ENCODE measurements at regions not wholly inside any gene's neighbourhood (a gene's known extent, or its start where the extent isn't known, plus 50 kb on each side); places are given as distances from the start of the nearest gene placed in this dataset.

DNA sequence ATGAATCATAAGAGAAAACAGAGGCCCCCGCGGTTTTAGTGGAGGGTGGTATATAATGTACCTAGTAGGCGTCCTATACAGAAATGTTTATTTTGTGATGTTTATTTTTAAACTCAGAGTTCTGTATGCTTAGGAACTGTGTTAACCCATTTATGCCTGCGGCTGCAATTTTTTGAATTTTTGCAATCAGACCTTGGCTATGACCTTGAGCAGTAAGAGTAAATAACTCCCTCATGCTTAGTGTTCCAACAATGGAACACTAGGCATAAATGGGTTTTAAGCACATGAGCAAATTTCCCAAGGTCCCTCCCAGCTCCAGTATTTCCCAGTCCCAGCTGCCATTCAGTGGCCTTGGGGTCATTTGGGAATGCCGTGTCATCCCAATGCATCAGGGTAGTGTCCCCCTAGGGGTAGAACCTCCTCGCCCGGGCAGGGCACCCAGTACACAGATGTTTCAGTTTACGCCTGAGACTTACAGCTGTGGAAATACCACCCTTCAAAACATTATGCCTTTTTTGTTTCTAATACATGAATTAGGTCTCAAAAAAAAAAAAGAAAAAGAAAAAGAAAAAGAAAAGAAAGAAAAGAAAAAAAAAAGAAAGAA is 605.8 kb upstream of the CDH11 start:
- no peaks in the 10 kb centered on the region for H3K79me2 ChIP-seq (ENCODE audit: control insufficient read depth in 1 of 2, insufficient read depth in 2 of 2, low read length in 2 of 2)
- peak overlapping the region; percentile 34 for H2BK120ac ChIP-seq (replicated peaks; ENCODE audit: low read depth, low read length)
- H3K4me2 ChIP-seq (ENCODE audit: insufficient read depth in 1 of 2, low read depth in 2 of 2, low read length in 2 of 2), result 0 out of 4 replicates have a peak overlapping the region, but pooled peaks of 1 of the 2 experiments have one; percentile 31
- no peak overlapping the region for H3K9ac ChIP-seq (replicated peaks in 1 of 4; ENCODE audit: extremely low read depth in 1 of 4, low read depth in 3 of 4, low read length in 3 of 4)
- H3K56ac ChIP-seq (replicated peaks; ENCODE audit: insufficient read length, low read depth, low read length), result no peak overlapping the region
- H3K4me3 ChIP-seq (ENCODE audit: extremely low read depth in 1 of 4, insufficient read depth in 2 of 4, low read depth in 3 of 4, low read length in 4 of 4), result no peak overlapping the region
- TF ChIP-seq, protein P1, sequence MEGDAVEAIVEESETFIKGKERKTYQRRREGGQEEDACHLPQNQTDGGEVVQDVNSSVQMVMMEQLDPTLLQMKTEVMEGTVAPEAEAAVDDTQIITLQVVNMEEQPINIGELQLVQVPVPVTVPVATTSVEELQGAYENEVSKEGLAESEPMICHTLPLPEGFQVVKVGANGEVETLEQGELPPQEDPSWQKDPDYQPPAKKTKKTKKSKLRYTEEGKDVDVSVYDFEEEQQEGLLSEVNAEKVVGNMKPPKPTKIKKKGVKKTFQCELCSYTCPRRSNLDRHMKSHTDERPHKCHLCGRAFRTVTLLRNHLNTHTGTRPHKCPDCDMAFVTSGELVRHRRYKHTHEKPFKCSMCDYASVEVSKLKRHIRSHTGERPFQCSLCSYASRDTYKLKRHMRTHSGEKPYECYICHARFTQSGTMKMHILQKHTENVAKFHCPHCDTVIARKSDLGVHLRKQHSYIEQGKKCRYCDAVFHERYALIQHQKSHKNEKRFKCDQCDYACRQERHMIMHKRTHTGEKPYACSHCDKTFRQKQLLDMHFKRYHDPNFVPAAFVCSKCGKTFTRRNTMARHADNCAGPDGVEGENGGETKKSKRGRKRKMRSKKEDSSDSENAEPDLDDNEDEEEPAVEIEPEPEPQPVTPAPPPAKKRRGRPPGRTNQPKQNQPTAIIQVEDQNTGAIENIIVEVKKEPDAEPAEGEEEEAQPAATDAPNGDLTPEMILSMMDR (IDR thresholded peaks at IDR 0.05; ENCODE audit: control extremely low read depth in 1 of 3, insufficient read depth in 1 of 3, low read depth in 1 of 3, low read length in 3 of 3), result peak in 1 of 3 experiments; percentile 10; a peak in 1 of 4 replicates
- no peak for TF ChIP-seq KDM4A (IDR thresholded peaks at IDR 0.05; ENCODE audit: low read depth, low read length, severe bottlenecking)
- peaks cover 5 to 26% (median 14%) of the 10 kb centered on the region in 4 experiments; a peak in 5 of 7 replicates for H3K4me1 ChIP-seq (replicated peaks in 1 of 4; ENCODE audit: control insufficient read depth in 3 of 4, insufficient read depth in 4 of 4, low read length in 3 of 4)
- H2BK5ac ChIP-seq (ENCODE audit: low read depth, low read length), result no peak overlapping the region
- H2AK5ac ChIP-seq (ENCODE audit: low read depth, low read length), result no peak overlapping the region
- H3K23me2 ChIP-seq (ENCODE audit: low read depth, low read length), result 0 out of 2 replicates have a peak, but pooled peaks cover 2% of the 10 kb centered on the region
- H3K14ac ChIP-seq (ENCODE audit: insufficient read length), result no peak overlapping the region
- no peaks in the 10 kb centered on the region for H4K20me1 ChIP-seq (replicated peaks in 1 of 2; ENCODE audit: control insufficient read depth in 1 of 2, insufficient read depth in 2 of 2, low read length in 2 of 2)
- H4K91ac ChIP-seq (replicated peaks; ENCODE audit: insufficient read length, low read length), result no peak overlapping the region
- H4K5ac ChIP-seq (ENCODE audit: insufficient read length, low read depth, low read length), result no peak overlapping the region
- H3K27ac ChIP-seq (ENCODE audit: low read depth, low read length), result no peak overlapping the region
- DNase-seq (ENCODE audit: low read depth in 1 of 2, low spot score in 2 of 2) (no peak), FAIRE-seq (no peak)
- H2BK15ac ChIP-seq (ENCODE audit: low read length), result 0 out of 2 replicates have a peak overlapping the region, but pooled peaks have one; percentile 2
- no peak overlapping the region for H3K23ac ChIP-seq (ENCODE audit: insufficient read length)
- H3K27me3 ChIP-seq (replicated peaks in 1 of 4; ENCODE audit: control insufficient read depth in 3 of 4, extremely low read depth in 1 of 4, insufficient read depth in 3 of 4, low read length in 3 of 4), result no peaks in the 10 kb centered on the region
- CTCF ChIA-PET (ENCODE audit: partially characterized antibody), result interaction anchor here (0.7 to 3.7 kb wide), 5 partner anchors 8 to 1216 kb away, joined by 3 to 8 read pairs (median 3); no protein-coding TSS in a partner anchor
- POLR2A ChIA-PET (ENCODE audit: partially characterized antibody), result no interaction called here
- H3K18ac ChIP-seq (ENCODE audit: extremely low read depth, low read length), result no peak overlapping the region
- WGBS, 2 experiments (ENCODE audit: extremely low coverage in 1 of 2, insufficient coverage in 1 of 2, insufficient read length in 1 of 2, insufficient replicate concordance in 2 of 2, low coverage in 1 of 2, low lambda C conversion rate in 2 of 2, missing lambda C conversion rate in 1 of 2), result 86% methylated on average over 8 of the region's 8 CpGs; no CpG with 5 or more reads in 1 of the 2 experiments
- H3K4ac ChIP-seq (replicated peaks; ENCODE audit: insufficient read length, low read depth, low read length), result no peak overlapping the region
- no peaks in the 10 kb centered on the region for H3K79me1 ChIP-seq (ENCODE audit: low read depth, low read length)
- H2BK20ac ChIP-seq (ENCODE audit: low read length), result no peak overlapping the region
- H4K8ac ChIP-seq (ENCODE audit: extremely low read depth, insufficient read depth, low read length), result no peak overlapping the region
- no peak overlapping the region for H2BK12ac ChIP-seq (ENCODE audit: low read depth, low read length)
- no peaks in the 10 kb centered on the region for H3K36me3 ChIP-seq (ENCODE audit: control insufficient read depth in 2 of 4, insufficient read depth in 4 of 4, low read length in 3 of 4)
- no peak overlapping the region for H2AFZ ChIP-seq (ENCODE audit: low read length)
- peaks cover 3 to 7% of the 10 kb centered on the region in 2 experiments; a peak in 2 of 4 replicates for H3K9me3 ChIP-seq (ENCODE audit: insufficient read depth in 2 of 2, low read depth in 1 of 2, low read length in 1 of 2)

All from H1 (cell line).